SK-N-MC (cell line): ENCODE measurements at regions not wholly inside any gene's neighbourhood (a gene's known extent, or its start where the extent isn't known, plus 50 kb on each side); places are given as distances from the start of the nearest gene placed in this dataset.

Source experiments
- EZH2 ChIP-seq: fragments of 200-600 bp; sonication (generic); IDR thresholded peaks from one replicate; pipeline ENCODE4 v1.6.1; 2017; ENCODE audit warnings: antibody characterized with exemption
- FOXP2 ChIP-seq: optimal IDR thresholded peaks from 2 replicates; pipeline ENCODE3; 2011; ENCODE audit warnings: mild to moderate bottlenecking, moderate library complexity; ENCODE audit not compliant: insufficient read depth; ENCODE audit errors: extremely low read length, control extremely low read depth
- POLR2AphosphoS5 ChIP-seq: IDR thresholded peaks from 2 replicates; pipeline ENCODE4 v1.6.1; 2012; ENCODE audit warnings: mild to moderate bottlenecking, low read depth, low read length, borderline replicate concordance

DNA sequence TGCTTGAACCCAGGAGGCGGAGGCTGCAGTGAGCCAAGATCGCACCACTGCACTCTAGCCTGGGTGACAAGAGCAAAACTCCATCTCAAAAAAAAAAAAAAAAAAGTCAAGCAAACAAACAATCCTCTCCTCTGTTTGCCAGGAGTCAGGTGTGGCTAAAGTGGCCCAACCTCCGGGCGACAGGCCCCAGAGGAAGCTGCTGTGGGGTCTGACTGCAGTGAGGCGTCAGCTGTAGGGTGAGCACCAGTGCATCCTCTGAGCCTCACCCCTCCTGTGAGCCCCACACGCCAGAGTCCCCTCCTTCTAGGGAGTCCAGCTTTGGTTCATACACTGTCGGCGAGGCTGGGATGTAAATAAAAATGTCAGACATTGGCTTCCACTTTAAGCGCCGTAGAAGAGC lies 76.5 kb upstream of the HS6ST1 start:
- TF ChIP-seq EZH2 (no peak), POLR2AphosphoS5 (no peak), FOXP2 (no peak)
